GM12878 (cell line): ENCODE measurements at regions not wholly inside any gene's neighbourhood (a gene's known extent, or its start where the extent isn't known, plus 50 kb on each side); places are given as distances from the start of the nearest gene placed in this dataset.

ENCODE experiments used
- CHD2 ChIP-seq: IDR thresholded peaks from 2 replicates; pipeline ENCODE4 v1.6.1; 2011; ENCODE audit warnings: low read depth, low read length, improper control_type of control experiment, borderline replicate concordance
- EED ChIP-seq: sonication (generic); IDR thresholded peaks from 2 replicates; pipeline ENCODE4 v1.6.1; 2016; ENCODE audit warnings: antibody characterized with exemption, low read depth
- HDGF ChIP-seq: fragments of 450-650 bp; IDR thresholded peaks from 2 replicates; pipeline ENCODE4 v1.6.1; 2016; ENCODE audit warnings: antibody characterized with exemption
- IKZF2 ChIP-seq, 2 experiments: fragments of 450-650 bp; IDR thresholded peaks; 2 replicates each; pipeline ENCODE4 v1.6.1; 2017; ENCODE audit warnings: mild to moderate bottlenecking in 2 of 2, moderate library complexity in 2 of 2
- KLF5 ChIP-seq: fragments of 450-650 bp; IDR thresholded peaks from 2 replicates; pipeline ENCODE4 v1.6.1; 2014; ENCODE audit warnings: mild to moderate bottlenecking; ENCODE audit not compliant: partially characterized antibody
- MEF2A ChIP-seq: IDR thresholded peaks from 2 replicates; pipeline ENCODE4 v1.6.1; 2011; ENCODE audit warnings: low read depth, mild to moderate bottlenecking, low read length, moderate library complexity; ENCODE audit not compliant: insufficient read depth
- NR2C1 ChIP-seq: fragments of 450-650 bp; IDR thresholded peaks from 2 replicates; pipeline ENCODE4 v1.6.1; 2017; ENCODE audit warnings: antibody characterized with exemption, mild to moderate bottlenecking, moderate library complexity
- PAX5 ChIP-seq: IDR thresholded peaks from 2 replicates; pipeline ENCODE4 v1.6.1; 2011; ENCODE audit warnings: low read depth, low read length, borderline replicate concordance
- PBX3 ChIP-seq: IDR thresholded peaks from 2 replicates; pipeline ENCODE4 v1.6.1; 2011; ENCODE audit warnings: mild to moderate bottlenecking, low read depth, low read length, moderate library complexity; ENCODE audit not compliant: insufficient replicate concordance
- RELA ChIP-seq: fragments of 450-650 bp; IDR thresholded peaks from 2 replicates; pipeline ENCODE4 v1.8.0; 2014; ENCODE audit warnings: borderline replicate concordance; ENCODE audit not compliant: partially characterized antibody
- SKIL ChIP-seq: fragments of 450-650 bp; IDR thresholded peaks from 2 replicates; pipeline ENCODE4 v1.6.1; 2017; ENCODE audit warnings: mild to moderate bottlenecking, low read depth, inconsistent platforms; ENCODE audit not compliant: poor library complexity, severe bottlenecking
- SREBF2 ChIP-seq: IDR thresholded peaks from 2 replicates; pipeline ENCODE4 v1.6.1; 2012; ENCODE audit warnings: mild to moderate bottlenecking, low read length
- STAT1 ChIP-seq: fragments of 450-650 bp; conservative IDR thresholded peaks from 2 replicates; pipeline ENCODE4 v1.6.1; 2014; ENCODE audit warnings: antibody characterized with exemption, mild to moderate bottlenecking
- SUPT20H ChIP-seq: IDR thresholded peaks from 2 replicates; pipeline ENCODE4 v1.6.1; 2011; ENCODE audit warnings: low read depth, mild to moderate bottlenecking, low read length, moderate library complexity, borderline replicate concordance; ENCODE audit not compliant: control insufficient read depth
- ZBED1 ChIP-seq: IDR thresholded peaks from 2 replicates; pipeline ENCODE4 v1.6.1; 2016; ENCODE audit warnings: borderline replicate concordance
- ZNF207 ChIP-seq: fragments of 450-650 bp; IDR thresholded peaks from 2 replicates; pipeline ENCODE4 v1.6.1; 2014; ENCODE audit warnings: antibody characterized with exemption, mild to moderate bottlenecking, borderline replicate concordance
- ZNF274 ChIP-seq: IDR thresholded peaks from one replicate; pipeline ENCODE4 v1.8.0; 2011; ENCODE audit not compliant: insufficient read length, insufficient read depth
- ZSCAN29 ChIP-seq: fragments of 450-650 bp; IDR thresholded peaks from 2 replicates; pipeline ENCODE4 v1.6.1; 2017; ENCODE audit warnings: mild to moderate bottlenecking, moderate library complexity
- TF ChIP-seq, protein P1 (sequence below): IDR thresholded peaks from 2 replicates; pipeline ENCODE4 v1.6.1; 2012; ENCODE audit warnings: low read depth, low read length, improper control_type of control experiment
- TF ChIP-seq, protein P2 (sequence below): IDR thresholded peaks from 2 replicates; pipeline ENCODE4 v1.6.1; 2012; ENCODE audit warnings: improper control_type of control experiment, low read depth, low read length; ENCODE audit not compliant: insufficient replicate concordance
- TF ChIP-seq, protein P3 (sequence below): fragments of 450-650 bp; IDR thresholded peaks from 2 replicates; pipeline ENCODE4 v1.6.1; 2017; ENCODE audit warnings: mild to moderate bottlenecking

- TF ChIP-seq PBX3 (no peak), STAT1 (no peak), ZNF274 (no peak), SUPT20H (no peak), MEF2A (no peak), ZBED1 (0 out of 2 replicates have a peak, but pooled peaks have one; percentile 39), KLF5 (peak; percentile 75), HDGF (no peak), CHD2 (no peak), ZSCAN29 (no peak), SKIL (peak; percentile 73), RELA (peak; percentile 30), PAX5 (no peak), ZNF207 (peak; percentile 87; the same call in 1 of the 2 replicates), NR2C1 (no peak), SREBF2 (no peak), IKZF2 (IDR thresholded peaks at IDR 0.05) (peak; percentile 87), EED (peak; percentile 58)
- TF ChIP-seq, protein P1, sequence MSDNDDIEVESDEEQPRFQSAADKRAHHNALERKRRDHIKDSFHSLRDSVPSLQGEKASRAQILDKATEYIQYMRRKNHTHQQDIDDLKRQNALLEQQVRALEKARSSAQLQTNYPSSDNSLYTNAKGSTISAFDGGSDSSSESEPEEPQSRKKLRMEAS: no peak
- TF ChIP-seq, protein P2, sequence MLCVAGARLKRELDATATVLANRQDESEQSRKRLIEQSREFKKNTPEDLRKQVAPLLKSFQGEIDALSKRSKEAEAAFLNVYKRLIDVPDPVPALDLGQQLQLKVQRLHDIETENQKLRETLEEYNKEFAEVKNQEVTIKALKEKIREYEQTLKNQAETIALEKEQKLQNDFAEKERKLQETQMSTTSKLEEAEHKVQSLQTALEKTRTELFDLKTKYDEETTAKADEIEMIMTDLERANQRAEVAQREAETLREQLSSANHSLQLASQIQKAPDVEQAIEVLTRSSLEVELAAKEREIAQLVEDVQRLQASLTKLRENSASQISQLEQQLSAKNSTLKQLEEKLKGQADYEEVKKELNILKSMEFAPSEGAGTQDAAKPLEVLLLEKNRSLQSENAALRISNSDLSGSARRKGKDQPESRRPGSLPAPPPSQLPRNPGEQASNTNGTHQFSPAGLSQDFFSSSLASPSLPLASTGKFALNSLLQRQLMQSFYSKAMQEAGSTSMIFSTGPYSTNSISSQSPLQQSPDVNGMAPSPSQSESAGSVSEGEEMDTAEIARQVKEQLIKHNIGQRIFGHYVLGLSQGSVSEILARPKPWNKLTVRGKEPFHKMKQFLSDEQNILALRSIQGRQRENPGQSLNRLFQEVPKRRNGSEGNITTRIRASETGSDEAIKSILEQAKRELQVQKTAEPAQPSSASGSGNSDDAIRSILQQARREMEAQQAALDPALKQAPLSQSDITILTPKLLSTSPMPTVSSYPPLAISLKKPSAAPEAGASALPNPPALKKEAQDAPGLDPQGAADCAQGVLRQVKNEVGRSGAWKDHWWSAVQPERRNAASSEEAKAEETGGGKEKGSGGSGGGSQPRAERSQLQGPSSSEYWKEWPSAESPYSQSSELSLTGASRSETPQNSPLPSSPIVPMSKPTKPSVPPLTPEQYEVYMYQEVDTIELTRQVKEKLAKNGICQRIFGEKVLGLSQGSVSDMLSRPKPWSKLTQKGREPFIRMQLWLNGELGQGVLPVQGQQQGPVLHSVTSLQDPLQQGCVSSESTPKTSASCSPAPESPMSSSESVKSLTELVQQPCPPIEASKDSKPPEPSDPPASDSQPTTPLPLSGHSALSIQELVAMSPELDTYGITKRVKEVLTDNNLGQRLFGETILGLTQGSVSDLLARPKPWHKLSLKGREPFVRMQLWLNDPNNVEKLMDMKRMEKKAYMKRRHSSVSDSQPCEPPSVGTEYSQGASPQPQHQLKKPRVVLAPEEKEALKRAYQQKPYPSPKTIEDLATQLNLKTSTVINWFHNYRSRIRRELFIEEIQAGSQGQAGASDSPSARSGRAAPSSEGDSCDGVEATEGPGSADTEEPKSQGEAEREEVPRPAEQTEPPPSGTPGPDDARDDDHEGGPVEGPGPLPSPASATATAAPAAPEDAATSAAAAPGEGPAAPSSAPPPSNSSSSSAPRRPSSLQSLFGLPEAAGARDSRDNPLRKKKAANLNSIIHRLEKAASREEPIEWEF: no peak
- TF ChIP-seq, protein P3, sequence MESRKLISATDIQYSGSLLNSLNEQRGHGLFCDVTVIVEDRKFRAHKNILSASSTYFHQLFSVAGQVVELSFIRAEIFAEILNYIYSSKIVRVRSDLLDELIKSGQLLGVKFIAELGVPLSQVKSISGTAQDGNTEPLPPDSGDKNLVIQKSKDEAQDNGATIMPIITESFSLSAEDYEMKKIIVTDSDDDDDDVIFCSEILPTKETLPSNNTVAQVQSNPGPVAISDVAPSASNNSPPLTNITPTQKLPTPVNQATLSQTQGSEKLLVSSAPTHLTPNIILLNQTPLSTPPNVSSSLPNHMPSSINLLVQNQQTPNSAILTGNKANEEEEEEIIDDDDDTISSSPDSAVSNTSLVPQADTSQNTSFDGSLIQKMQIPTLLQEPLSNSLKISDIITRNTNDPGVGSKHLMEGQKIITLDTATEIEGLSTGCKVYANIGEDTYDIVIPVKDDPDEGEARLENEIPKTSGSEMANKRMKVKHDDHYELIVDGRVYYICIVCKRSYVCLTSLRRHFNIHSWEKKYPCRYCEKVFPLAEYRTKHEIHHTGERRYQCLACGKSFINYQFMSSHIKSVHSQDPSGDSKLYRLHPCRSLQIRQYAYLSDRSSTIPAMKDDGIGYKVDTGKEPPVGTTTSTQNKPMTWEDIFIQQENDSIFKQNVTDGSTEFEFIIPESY: no peak; the same call in 1 of the 2 replicates
These were observed 62.5 kb downstream of the RGS12 start (continued) for GRCh38 chr4:3355266-3355748.
